ENCODE measurements at regions not wholly inside any gene's neighbourhood (a gene's known extent, or its start where the extent isn't known, plus 50 kb on each side); places are given as distances from the start of the nearest gene placed in this dataset.
"Not testable (repeated sequence)": the region's sequence is repeated elsewhere in the genome, so short reads cannot be mapped to it uniquely, and the experiment has no call there.

DNA sequence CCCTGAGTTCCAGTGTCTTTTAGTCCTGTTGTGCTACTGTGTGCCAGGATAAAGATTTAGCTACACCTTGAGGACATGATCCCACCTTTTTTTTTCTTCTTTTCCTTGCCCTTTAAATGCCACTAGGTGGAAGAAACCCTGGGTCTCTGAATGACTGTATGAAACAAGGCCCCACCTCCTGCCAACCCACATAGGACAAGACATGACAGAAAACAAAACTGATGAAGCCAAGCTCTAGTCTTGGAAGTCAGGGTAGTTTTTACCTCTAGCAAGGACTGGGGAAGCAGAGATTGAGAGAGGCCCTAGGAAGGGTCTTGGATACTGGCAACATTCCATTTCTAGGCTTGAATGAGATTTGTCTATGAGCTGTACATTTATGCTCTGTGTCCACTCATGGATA lies 410.7 kb downstream of the MIAT start:
- TF ChIP-seq, protein P1, sequence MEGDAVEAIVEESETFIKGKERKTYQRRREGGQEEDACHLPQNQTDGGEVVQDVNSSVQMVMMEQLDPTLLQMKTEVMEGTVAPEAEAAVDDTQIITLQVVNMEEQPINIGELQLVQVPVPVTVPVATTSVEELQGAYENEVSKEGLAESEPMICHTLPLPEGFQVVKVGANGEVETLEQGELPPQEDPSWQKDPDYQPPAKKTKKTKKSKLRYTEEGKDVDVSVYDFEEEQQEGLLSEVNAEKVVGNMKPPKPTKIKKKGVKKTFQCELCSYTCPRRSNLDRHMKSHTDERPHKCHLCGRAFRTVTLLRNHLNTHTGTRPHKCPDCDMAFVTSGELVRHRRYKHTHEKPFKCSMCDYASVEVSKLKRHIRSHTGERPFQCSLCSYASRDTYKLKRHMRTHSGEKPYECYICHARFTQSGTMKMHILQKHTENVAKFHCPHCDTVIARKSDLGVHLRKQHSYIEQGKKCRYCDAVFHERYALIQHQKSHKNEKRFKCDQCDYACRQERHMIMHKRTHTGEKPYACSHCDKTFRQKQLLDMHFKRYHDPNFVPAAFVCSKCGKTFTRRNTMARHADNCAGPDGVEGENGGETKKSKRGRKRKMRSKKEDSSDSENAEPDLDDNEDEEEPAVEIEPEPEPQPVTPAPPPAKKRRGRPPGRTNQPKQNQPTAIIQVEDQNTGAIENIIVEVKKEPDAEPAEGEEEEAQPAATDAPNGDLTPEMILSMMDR (IDR thresholded peaks at IDR 0.05) = no peak
- no peaks in the 10 kb centered on the region for H3K4me1 ChIP-seq (ENCODE audit: low read depth)
- no peak overlapping the region for H3K4me3 ChIP-seq
- no peaks in the 10 kb centered on the region for H3K36me3 ChIP-seq (ENCODE audit: low read depth)
- no peak for DNase-seq
- intact Hi-C loops (cut with DNase I, micrococcal nuclease) = no loop called here
- no peaks in the 10 kb centered on the region for H3K9me3 ChIP-seq
- no peak for ATAC-seq

DNA sequence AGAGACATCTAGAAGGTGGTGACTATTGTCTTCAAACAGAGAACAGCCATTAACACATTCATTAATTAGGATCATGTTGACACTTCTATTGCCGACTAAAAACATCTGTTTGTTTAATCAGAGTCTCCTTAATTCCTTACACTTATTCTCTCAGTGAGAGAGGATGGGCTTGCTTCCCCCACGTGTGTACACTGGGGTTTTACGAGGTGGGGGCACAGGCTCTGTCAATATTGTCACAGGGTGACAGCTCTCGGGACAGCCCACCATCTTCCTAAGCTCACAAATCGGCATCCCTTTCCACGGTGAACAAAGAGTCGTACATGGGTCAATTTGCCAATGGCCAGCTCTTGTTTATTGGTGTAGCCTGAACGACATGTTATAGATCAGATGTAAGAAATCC lies 413.2 kb downstream of the MIAT start:
- no peak overlapping the region for H3K4me3 ChIP-seq
- intact Hi-C loops (cut with DNase I, micrococcal nuclease) = no loop called here
- no peaks in the 10 kb centered on the region for H3K36me3 ChIP-seq (ENCODE audit: low read depth)
- DNase-seq (no peak), ATAC-seq (no peak)
- H3K9me3 ChIP-seq = no peaks in the 10 kb centered on the region
- TF ChIP-seq, protein P1 (IDR thresholded peaks at IDR 0.05) = no peak
- H3K4me1 ChIP-seq (ENCODE audit: low read depth) = no peaks in the 10 kb centered on the region

DNA sequence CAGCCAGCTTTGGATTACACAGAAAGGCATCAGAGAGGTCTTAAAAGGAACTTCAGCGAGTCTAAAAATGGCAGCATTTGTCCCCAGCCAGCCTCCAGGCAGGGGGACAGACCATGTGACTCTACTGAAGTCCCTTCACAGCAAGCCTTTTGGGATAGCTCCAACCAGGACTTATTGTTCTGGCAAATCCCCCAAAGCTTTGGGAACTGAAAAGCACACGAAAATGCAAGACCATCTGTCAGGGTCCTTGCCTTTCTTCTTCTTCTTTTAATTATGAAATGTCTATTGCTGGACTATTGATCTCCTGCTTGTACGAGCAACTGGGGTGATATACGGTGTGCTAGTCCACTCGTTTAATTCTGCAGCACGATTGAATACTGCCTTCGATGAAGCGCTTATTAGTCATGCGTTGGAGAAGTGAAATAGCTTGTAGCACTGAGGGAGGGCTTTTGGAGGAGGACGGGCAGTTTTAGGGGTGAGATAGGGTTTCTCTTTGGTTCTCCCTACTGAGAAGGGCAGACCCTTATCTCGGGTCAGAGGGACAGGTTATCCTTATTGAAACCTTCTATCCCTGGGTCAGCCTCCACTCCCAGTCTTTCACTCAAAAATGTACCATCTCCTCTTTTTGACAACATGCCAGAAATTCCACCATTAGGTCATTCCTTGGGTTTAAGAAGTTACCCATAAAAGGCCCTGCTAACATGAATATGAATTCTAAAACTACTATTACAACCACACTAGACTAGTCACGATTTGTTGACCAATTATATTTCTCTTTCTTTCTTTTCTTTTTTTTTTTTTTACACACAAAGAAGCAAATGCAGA lies 416.4 kb downstream of the MIAT start:
- DNase-seq = no peak
- Histone ChIP-seq H3K4me1 (ENCODE audit: low read depth) (no peaks in the 10 kb centered on the region), H3K36me3 (ENCODE audit: low read depth) (no peaks in the 10 kb centered on the region), H3K9me3 (no peaks in the 10 kb centered on the region), H3K4me3 (no peak overlapping the region)
- TF ChIP-seq, protein P1 (IDR thresholded peaks at IDR 0.05) = no peak
- ATAC-seq = no peak
- intact Hi-C loops (cut with DNase I, micrococcal nuclease) = no loop called here

DNA sequence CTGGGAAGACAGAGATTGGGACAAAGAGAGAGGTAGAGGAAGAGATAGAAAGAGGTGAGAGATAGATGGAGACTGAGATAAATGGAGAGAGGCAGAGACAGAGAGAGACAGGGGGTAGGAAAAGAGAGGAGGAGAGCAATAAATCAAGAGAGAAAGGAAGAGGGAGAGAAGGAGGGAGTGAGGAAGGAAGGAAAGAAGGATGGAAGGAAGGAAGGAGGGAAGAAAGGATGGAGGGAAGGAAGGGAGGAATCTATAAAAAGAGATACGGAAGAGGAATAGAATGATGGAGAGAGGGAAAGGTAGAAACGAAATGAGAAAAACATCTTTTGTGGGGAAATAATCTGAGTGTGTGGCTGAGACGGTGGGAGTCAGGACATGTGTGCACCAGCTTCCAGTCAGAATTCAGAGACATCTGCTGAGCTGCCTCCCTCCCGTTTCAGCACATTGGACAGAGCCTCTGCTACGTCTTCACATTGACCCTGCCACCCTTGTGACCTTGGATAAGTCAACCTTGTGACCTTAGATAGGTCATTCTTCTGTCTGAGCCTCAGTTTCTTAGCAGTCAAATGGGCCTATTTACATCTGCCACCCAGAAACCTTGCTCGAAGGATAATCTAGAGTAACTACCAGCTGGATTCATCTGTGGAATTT lies 417.8 kb downstream of the MIAT start:
- H3K4me3 ChIP-seq = no peak overlapping the region
- intact Hi-C loops (cut with DNase I, micrococcal nuclease) = no loop called here
- no peaks in the 10 kb centered on the region for H3K36me3 ChIP-seq (ENCODE audit: low read depth)
- H3K9me3 ChIP-seq = no peaks in the 10 kb centered on the region
- no peak for DNase-seq
- TF ChIP-seq, protein P1 (IDR thresholded peaks at IDR 0.05) = no peak
- no peak for ATAC-seq
- H3K4me1 ChIP-seq (ENCODE audit: low read depth) = no peaks in the 10 kb centered on the region

DNA sequence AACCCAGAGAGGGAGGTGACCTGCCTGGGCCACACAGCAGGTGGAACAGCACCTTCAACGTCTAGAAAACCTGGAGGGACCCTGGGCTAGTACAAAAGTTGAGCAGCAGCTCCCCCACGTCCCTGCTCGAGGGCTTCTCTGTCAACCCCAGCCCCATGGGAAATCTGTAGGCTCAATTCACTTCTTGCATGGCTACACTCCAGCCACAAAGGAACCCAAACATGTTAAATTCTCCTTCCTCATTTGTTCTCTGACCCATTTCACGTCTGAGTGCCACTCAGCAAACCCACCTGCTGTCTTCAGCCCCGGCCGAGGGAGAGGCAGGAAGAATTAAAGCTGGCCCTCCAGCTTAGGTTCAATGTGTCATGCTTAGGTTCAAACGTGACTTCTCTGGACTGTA lies 418.5 kb downstream of the MIAT start:
- Histone ChIP-seq H3K4me3 (no peak overlapping the region), H3K9me3 (no peaks in the 10 kb centered on the region), H3K4me1 (ENCODE audit: low read depth) (no peaks in the 10 kb centered on the region), H3K36me3 (ENCODE audit: low read depth) (no peaks in the 10 kb centered on the region)
- TF ChIP-seq, protein P1 (IDR thresholded peaks at IDR 0.05) = no peak
- intact Hi-C loops (cut with DNase I, micrococcal nuclease) = no loop called here
- ATAC-seq (no peak), DNase-seq (no peak)

DNA sequence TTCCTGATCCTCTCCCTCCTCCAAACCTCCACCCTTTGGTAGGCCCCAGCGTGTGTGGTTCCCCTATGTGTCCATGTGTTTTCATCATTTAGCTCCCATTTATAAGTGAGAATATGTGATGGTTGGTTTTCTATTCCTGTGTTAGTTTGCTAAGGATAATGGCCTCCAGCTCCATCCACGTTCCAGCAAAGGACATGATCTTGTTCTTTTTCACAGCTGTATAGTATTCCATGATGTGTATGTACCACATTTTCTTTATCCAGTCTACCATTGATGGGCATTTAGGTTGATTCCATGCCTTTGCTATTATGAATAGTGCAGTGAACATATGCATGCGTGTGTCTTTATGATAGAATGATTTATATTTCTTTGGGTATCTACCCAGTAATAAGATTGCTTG lies 420.7 kb downstream of the MIAT start:
- H3K36me3 ChIP-seq (ENCODE audit: low read depth); DNase-seq; H3K4me3 ChIP-seq; H3K9me3 ChIP-seq; intact Hi-C loops (cut with DNase I, micrococcal nuclease); ATAC-seq; H3K4me1 ChIP-seq (ENCODE audit: low read depth): not testable (repeated sequence)
